Suprapubic skin (tissue), 4 donors: ENCODE measurements at regions not wholly inside any gene's neighbourhood (a gene's known extent, or its start where the extent isn't known, plus 50 kb on each side); places are given as distances from the start of the nearest gene placed in this dataset.

Source experiments
- DNase-seq, 2 donors: peaks; one replicate each; pipeline ENCODE4 v3.0.0-alpha.2; 2019; ENCODE audit warnings: low spot score in 2 of 2
- H3K27ac ChIP-seq: fragments of 200-600 bp; sonication (generic); one replicate; pipeline ENCODE4 v1.5.1; 2019
- H3K27me3 ChIP-seq: fragments of 200-600 bp; sonication (generic); one replicate; pipeline ENCODE4 v1.5.1; 2019
- H3K36me3 ChIP-seq: fragments of 200-600 bp; sonication (generic); one replicate; pipeline ENCODE4 v1.5.1; 2019
- H3K4me1 ChIP-seq: fragments of 200-600 bp; sonication (generic); one replicate; pipeline ENCODE4 v1.5.1; 2019
- H3K4me3 ChIP-seq: fragments of 200-600 bp; sonication (generic); one replicate; pipeline ENCODE4 v1.5.1; 2019; ENCODE audit warnings: mild to moderate bottlenecking
- H3K9me3 ChIP-seq: fragments of 200-600 bp; sonication (generic); one replicate; pipeline ENCODE4 v1.5.1; 2019
- CTCF ChIP-seq, 2 donors: fragments of 200-600 bp in 1 of 2; fragments of 450-650 bp in 1 of 2; sonication (generic) in 1 of 2; IDR thresholded peaks; one replicate each; pipeline ENCODE4 v1.5.1; 2016 to 2019; ENCODE audit warnings: antibody characterized with exemption in 2 of 2, mild to moderate bottlenecking in 1 of 2, moderate library complexity in 1 of 2
- EP300 ChIP-seq: sonication (generic); formaldehyde crosslinking; IDR thresholded peaks from one replicate; pipeline ENCODE4 v1.6.1; 2017; ENCODE audit warnings: antibody characterized with exemption
- POLR2A ChIP-seq, 2 donors: fragments of 450-650 bp; IDR thresholded peaks; one replicate each; pipeline ENCODE4 v1.6.1; 2017; ENCODE audit warnings: antibody characterized with exemption in 2 of 2, mild to moderate bottlenecking in 2 of 2, moderate library complexity in 2 of 2
- POLR2AphosphoS5 ChIP-seq, 3 donors: sonication (generic); formaldehyde crosslinking; IDR thresholded peaks; one replicate each; pipeline ENCODE4 v1.6.1; 2017; ENCODE audit warnings: antibody characterized with exemption in 3 of 3
- WGBS: methylation state at CpG from one replicate; pipeline ENCODE4 v1.1.5; 2018; 5-methylcytosine and 5-hydroxymethylcytosine counted together

- Histone ChIP-seq H3K9me3 (no peaks in the 10 kb centered on the region), H3K27ac (no peak overlapping the region), H3K27me3 (no peaks in the 10 kb centered on the region), H3K4me3 (no peak overlapping the region), H3K4me1 (no peaks in the 10 kb centered on the region), H3K36me3 (no peaks in the 10 kb centered on the region)
- no peak for DNase-seq
- TF ChIP-seq CTCF (IDR thresholded peaks at IDR 0.05) (no peak), POLR2AphosphoS5 (IDR thresholded peaks at IDR 0.05) (no peak), EP300 (no peak), POLR2A (IDR thresholded peaks at IDR 0.05) (no peak)
- WGBS = 53% methylated on average over 1 of the region's 1 CpG
These were observed 179.3 kb upstream of the HDDC2 start for GRCh38 chr6:125481056-125481455.

- H3K9me3 ChIP-seq = no peaks in the 10 kb centered on the region
- H3K4me3 ChIP-seq = no peak overlapping the region
- no peaks in the 10 kb centered on the region for H3K4me1 ChIP-seq
- 62% methylated on average over 4 of the region's 4 CpGs for WGBS
- H3K36me3 ChIP-seq = no peaks in the 10 kb centered on the region
- DNase-seq = no peak
- TF ChIP-seq POLR2AphosphoS5 (IDR thresholded peaks at IDR 0.05) = no peak
- TF ChIP-seq CTCF (IDR thresholded peaks at IDR 0.05) = no peak
- no peak for TF ChIP-seq EP300
- no peak for TF ChIP-seq POLR2A (IDR thresholded peaks at IDR 0.05)
- H3K27ac ChIP-seq = no peak overlapping the region
- H3K27me3 ChIP-seq = no peaks in the 10 kb centered on the region
These were observed 184.0 kb upstream of the HDDC2 start for GRCh38 chr6:125485757-125486156.

- no peak overlapping the region for H3K27ac ChIP-seq
- DNase-seq = no peak
- TF ChIP-seq POLR2AphosphoS5 (IDR thresholded peaks at IDR 0.05) (no peak), POLR2A (IDR thresholded peaks at IDR 0.05) (no peak), EP300 (no peak), CTCF (IDR thresholded peaks at IDR 0.05) (no peak)
- no peaks in the 10 kb centered on the region for H3K4me1 ChIP-seq
- H3K36me3 ChIP-seq = no peaks in the 10 kb centered on the region
- no peak overlapping the region for H3K4me3 ChIP-seq
- H3K27me3 ChIP-seq = no peaks in the 10 kb centered on the region
- WGBS = 81% methylated on average over 2 of the region's 2 CpGs
- no peaks in the 10 kb centered on the region for H3K9me3 ChIP-seq
These were observed 185.1 kb upstream of the HDDC2 start for GRCh38 chr6:125486881-125487280.

GRCh38 chr6:125489579-125490285, 188.0 kb upstream of the HDDC2 start:
- 64% methylated on average over 2 of the region's 2 CpGs for WGBS
- no peak for DNase-seq
- Histone ChIP-seq H3K27ac (no peak overlapping the region), H3K9me3 (no peaks in the 10 kb centered on the region), H3K4me1 (no peaks in the 10 kb centered on the region), H3K4me3 (no peak overlapping the region), H3K27me3 (no peaks in the 10 kb centered on the region), H3K36me3 (no peaks in the 10 kb centered on the region)
- TF ChIP-seq POLR2A (IDR thresholded peaks at IDR 0.05) (no peak), POLR2AphosphoS5 (IDR thresholded peaks at IDR 0.05) (no peak), EP300 (no peak)

- Histone ChIP-seq H3K9me3 (no peaks in the 10 kb centered on the region), H3K27me3 (no peaks in the 10 kb centered on the region), H3K27ac (no peak overlapping the region), H3K36me3 (no peaks in the 10 kb centered on the region), H3K4me3 (no peak overlapping the region), H3K4me1 (no peaks in the 10 kb centered on the region)
- 79% methylated on average over 8 of the region's 8 CpGs for WGBS
- no peak for DNase-seq
- TF ChIP-seq POLR2A (IDR thresholded peaks at IDR 0.05) (no peak), CTCF (IDR thresholded peaks at IDR 0.05) (no peak), POLR2AphosphoS5 (IDR thresholded peaks at IDR 0.05) (no peak), EP300 (no peak)
These were observed 190.3 kb upstream of the HDDC2 start for GRCh38 chr6:125491860-125492618.
